ENCODE measurements at regions not wholly inside any gene's neighbourhood (a gene's known extent, or its start where the extent isn't known, plus 50 kb on each side); places are given as distances from the start of the nearest gene placed in this dataset.

DNA sequence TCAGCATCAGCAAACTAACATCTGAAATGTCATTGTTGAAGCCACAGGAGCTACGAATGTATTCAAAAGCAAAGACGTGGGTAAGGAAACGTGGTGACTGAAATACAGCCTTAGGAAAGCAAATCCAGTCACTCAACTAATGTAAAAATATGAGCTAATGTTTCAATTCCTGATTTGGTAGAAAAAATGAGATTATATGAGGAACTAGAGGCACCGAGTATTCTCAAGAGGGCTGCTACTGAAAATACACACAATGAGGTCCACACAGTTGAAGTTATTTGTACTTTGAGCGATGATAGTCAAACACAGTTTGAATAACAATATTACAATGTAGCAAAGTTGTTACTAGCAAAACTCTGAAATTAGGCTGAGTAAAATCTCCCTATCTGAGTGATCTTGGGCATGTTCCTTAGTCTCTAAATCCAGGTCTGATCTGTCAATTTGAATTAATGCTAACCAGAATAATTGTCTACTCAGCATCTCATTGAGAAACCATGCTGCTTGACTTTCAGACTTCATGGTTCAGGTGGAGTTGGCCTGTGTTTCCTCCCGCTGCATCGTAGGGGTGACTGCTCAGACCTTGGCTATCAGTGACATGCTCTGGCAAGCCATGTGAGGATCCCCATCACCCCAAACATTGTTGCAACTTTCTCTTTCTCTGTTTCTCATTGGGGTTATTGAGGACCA, 467.1 kb upstream of the SOX5 start:
- TF ChIP-seq, protein P1, sequence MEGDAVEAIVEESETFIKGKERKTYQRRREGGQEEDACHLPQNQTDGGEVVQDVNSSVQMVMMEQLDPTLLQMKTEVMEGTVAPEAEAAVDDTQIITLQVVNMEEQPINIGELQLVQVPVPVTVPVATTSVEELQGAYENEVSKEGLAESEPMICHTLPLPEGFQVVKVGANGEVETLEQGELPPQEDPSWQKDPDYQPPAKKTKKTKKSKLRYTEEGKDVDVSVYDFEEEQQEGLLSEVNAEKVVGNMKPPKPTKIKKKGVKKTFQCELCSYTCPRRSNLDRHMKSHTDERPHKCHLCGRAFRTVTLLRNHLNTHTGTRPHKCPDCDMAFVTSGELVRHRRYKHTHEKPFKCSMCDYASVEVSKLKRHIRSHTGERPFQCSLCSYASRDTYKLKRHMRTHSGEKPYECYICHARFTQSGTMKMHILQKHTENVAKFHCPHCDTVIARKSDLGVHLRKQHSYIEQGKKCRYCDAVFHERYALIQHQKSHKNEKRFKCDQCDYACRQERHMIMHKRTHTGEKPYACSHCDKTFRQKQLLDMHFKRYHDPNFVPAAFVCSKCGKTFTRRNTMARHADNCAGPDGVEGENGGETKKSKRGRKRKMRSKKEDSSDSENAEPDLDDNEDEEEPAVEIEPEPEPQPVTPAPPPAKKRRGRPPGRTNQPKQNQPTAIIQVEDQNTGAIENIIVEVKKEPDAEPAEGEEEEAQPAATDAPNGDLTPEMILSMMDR (IDR thresholded peaks at IDR 0.05; ENCODE audit: low read depth, low read length), result no peak
- TF ChIP-seq, protein P2, sequence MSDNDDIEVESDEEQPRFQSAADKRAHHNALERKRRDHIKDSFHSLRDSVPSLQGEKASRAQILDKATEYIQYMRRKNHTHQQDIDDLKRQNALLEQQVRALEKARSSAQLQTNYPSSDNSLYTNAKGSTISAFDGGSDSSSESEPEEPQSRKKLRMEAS (IDR thresholded peaks at IDR 0.05; ENCODE audit: low read depth, low read length), result no peak

Measured in NB4 (cell line).